CD4-positive, alpha-beta T cell (primary cell): ENCODE measurements at regions not wholly inside any gene's neighbourhood (a gene's known extent, or its start where the extent isn't known, plus 50 kb on each side); places are given as distances from the start of the nearest gene placed in this dataset.

Experiments
- ATAC-seq: fragments of 200-7000 bp; cut with Tn5 transposase; one replicate; pipeline ENCODE4 v1.10.0; 2022; ENCODE audit warnings: mild to moderate bottlenecking; ENCODE audit not compliant: poor library complexity
- CTCF ChIA-PET: fragments of 350-600 bp; sonication (Branson Sonifier 250); formaldehyde crosslinking; loops from one replicate; lab custom pipeline; 2021; ENCODE audit warnings: antibody characterized with exemption, inconsistent platforms; lab: Charles Lee
- POLR2A ChIA-PET: fragments of 350-600 bp; sonication (Branson Sonifier 250); formaldehyde crosslinking; loops from one replicate; lab custom pipeline; 2021; ENCODE audit warnings: antibody characterized with exemption, inconsistent platforms; lab: Charles Lee
- DNase-seq, 14 experiments: peaks; one replicate each; pipeline ENCODE4 v3.0.0-alpha.2; 2013 to 2020; ENCODE audit warnings: mixed read lengths in 2 of 14
- H3K27ac ChIP-seq, 2 donors: one replicate each; pipeline versions ENCODE4 v1.5.1 to v1.7.0; 2013; ENCODE audit warnings: low read length in 2 of 2, low read depth in 1 of 2, mild to moderate bottlenecking in 1 of 2
- H3K27me3 ChIP-seq, 2 experiments: 1 replicate in 1 of 2; 2 replicates in 1 of 2; pipeline versions ENCODE4 v1.6.1 to v1.7.0; 2013; ENCODE audit warnings: low read length in 2 of 2, control low read depth in 1 of 2, mild to moderate bottlenecking in 1 of 2, moderate library complexity in 1 of 2; ENCODE audit not compliant: insufficient read depth in 2 of 2, control insufficient read depth in 1 of 2
- H3K36me3 ChIP-seq: one replicate; pipeline ENCODE4 v1.6.1; 2013; ENCODE audit warnings: low read length, control low read depth; ENCODE audit not compliant: insufficient read depth
- H3K4me1 ChIP-seq: one replicate; pipeline ENCODE4 v1.6.1; 2013; ENCODE audit warnings: low read length, control low read depth; ENCODE audit not compliant: insufficient read depth
- H3K4me3 ChIP-seq: one replicate; pipeline ENCODE4 v1.5.1; 2013; ENCODE audit warnings: mild to moderate bottlenecking, low read length, moderate library complexity
- H3K9me3 ChIP-seq, 2 experiments: 1 replicate in 1 of 2; 2 replicates in 1 of 2; pipeline versions ENCODE4 v1.6.1 to v1.7.0; 2013; ENCODE audit warnings: low read length in 2 of 2, mild to moderate bottlenecking in 2 of 2, control low read depth in 1 of 2, moderate library complexity in 1 of 2; ENCODE audit not compliant: control insufficient read depth in 1 of 2, insufficient read depth in 1 of 2
- H3K27ac Mint-ChIP-seq: one replicate; pipeline ENCODE4 v1.8.0; 2020; ENCODE audit warnings: mixed read lengths
- H3K27me3 Mint-ChIP-seq: one replicate; pipeline ENCODE4 v1.8.0; 2021; ENCODE audit warnings: mixed read lengths
- H3K36me3 Mint-ChIP-seq: one replicate; pipeline ENCODE4 v1.8.0; 2021; ENCODE audit warnings: low read depth, mixed read lengths
- H3K4me1 Mint-ChIP-seq: one replicate; pipeline ENCODE4 v1.8.0; 2021; ENCODE audit warnings: low read depth, mixed read lengths
- H3K4me3 Mint-ChIP-seq: one replicate; pipeline ENCODE4 v1.8.0; 2020; ENCODE audit warnings: mild to moderate bottlenecking, mixed read lengths
- H3K9me3 Mint-ChIP-seq: one replicate; pipeline ENCODE4 v1.8.0; 2020; ENCODE audit warnings: mixed read lengths
- CTCF ChIP-seq: fragments of 200-600 bp; IDR thresholded peaks from one replicate; pipeline ENCODE4 v1.8.0; 2022; ENCODE audit warnings: antibody characterized with exemption, mild to moderate bottlenecking
- intact Hi-C, 2 experiments: fragments of 100-400 bp; cut with DNase I in 1 of 2; cut with micrococcal nuclease in 1 of 2; formaldehyde crosslinking; loops; one replicate each; pipeline versions ENCODE4 v1.15.1 to v1.9.0; 2023 to 2025; cut with DNase I, micrococcal nuclease

- H3K27me3 Mint-ChIP-seq: peaks cover 3% of the 10 kb centered on the region
- peaks cover 0 to 5% of the 10 kb centered on the region in 2 experiments for H3K27me3 ChIP-seq
- H3K27ac ChIP-seq: no peak overlapping the region
- no peak overlapping the region for H3K4me3 ChIP-seq
- H3K4me1 Mint-ChIP-seq: no peaks in the 10 kb centered on the region
- H3K4me3 Mint-ChIP-seq: no peak overlapping the region
- CTCF ChIA-PET: no interaction called here
- POLR2A ChIA-PET: no interaction called here
- intact Hi-C loops: no loop called here
- H3K9me3 ChIP-seq: peaks cover 10 to 17% of the 10 kb centered on the region in 2 experiments
- TF ChIP-seq CTCF: no peak
- ATAC-seq: no peak
- no peak for DNase-seq
- H3K9me3 Mint-ChIP-seq: peaks cover 14% of the 10 kb centered on the region
- H3K27ac Mint-ChIP-seq: no peak overlapping the region
- no peaks in the 10 kb centered on the region for H3K36me3 Mint-ChIP-seq
- H3K36me3 ChIP-seq: no peaks in the 10 kb centered on the region
- no peaks in the 10 kb centered on the region for H3K4me1 ChIP-seq
These were observed 62.7 kb upstream of the SHISAL1 start for GRCh38 chr22:44375451-44375850.

GRCh38 chr22:44373234-44373633 is 60.5 kb upstream of the SHISAL1 start:
- no peaks in the 10 kb centered on the region for H3K4me1 ChIP-seq
- Mint-ChIP-seq H3K27ac (no peak overlapping the region), H3K36me3 (no peaks in the 10 kb centered on the region), H3K4me3 (no peak overlapping the region), H3K4me1 (no peaks in the 10 kb centered on the region), H3K9me3 (peaks cover 14% of the 10 kb centered on the region), H3K27me3 (no peaks in the 10 kb centered on the region)
- H3K4me3 ChIP-seq: no peak overlapping the region
- peaks cover 0 to 5% of the 10 kb centered on the region in 2 experiments for H3K27me3 ChIP-seq
- H3K36me3 ChIP-seq: no peaks in the 10 kb centered on the region
- no peak for TF ChIP-seq CTCF
- ATAC-seq: no peak
- POLR2A ChIA-PET: no interaction called here
- H3K9me3 ChIP-seq: peaks cover 10 to 17% of the 10 kb centered on the region in 2 experiments
- DNase-seq: no peak
- H3K27ac ChIP-seq: no peak overlapping the region
- CTCF ChIA-PET: no interaction called here
- intact Hi-C loops: no loop called here

GRCh38 chr22:44372611-44373010 is 59.9 kb upstream of the SHISAL1 start:
- no peak for TF ChIP-seq CTCF
- intact Hi-C loops: no loop called here
- DNase-seq (no peak), ATAC-seq (no peak)
- no peak overlapping the region for H3K27ac ChIP-seq
- ChIA-PET POLR2A (no interaction called here), CTCF (no interaction called here)
- no peak overlapping the region for H3K4me3 Mint-ChIP-seq
- no peaks in the 10 kb centered on the region for H3K36me3 Mint-ChIP-seq
- H3K9me3 ChIP-seq: peaks cover 10 to 17% of the 10 kb centered on the region in 2 experiments
- H3K27me3 ChIP-seq: peaks cover 0 to 5% of the 10 kb centered on the region in 2 experiments
- H3K27ac Mint-ChIP-seq: no peak overlapping the region
- H3K36me3 ChIP-seq: no peaks in the 10 kb centered on the region
- no peaks in the 10 kb centered on the region for H3K4me1 Mint-ChIP-seq
- no peak overlapping the region for H3K4me3 ChIP-seq
- no peaks in the 10 kb centered on the region for H3K27me3 Mint-ChIP-seq
- H3K9me3 Mint-ChIP-seq: peaks cover 14% of the 10 kb centered on the region
- no peaks in the 10 kb centered on the region for H3K4me1 ChIP-seq
